ENCODE measurements at regions not wholly inside any gene's neighbourhood (a gene's known extent, or its start where the extent isn't known, plus 50 kb on each side); places are given as distances from the start of the nearest gene placed in this dataset.

DNA sequence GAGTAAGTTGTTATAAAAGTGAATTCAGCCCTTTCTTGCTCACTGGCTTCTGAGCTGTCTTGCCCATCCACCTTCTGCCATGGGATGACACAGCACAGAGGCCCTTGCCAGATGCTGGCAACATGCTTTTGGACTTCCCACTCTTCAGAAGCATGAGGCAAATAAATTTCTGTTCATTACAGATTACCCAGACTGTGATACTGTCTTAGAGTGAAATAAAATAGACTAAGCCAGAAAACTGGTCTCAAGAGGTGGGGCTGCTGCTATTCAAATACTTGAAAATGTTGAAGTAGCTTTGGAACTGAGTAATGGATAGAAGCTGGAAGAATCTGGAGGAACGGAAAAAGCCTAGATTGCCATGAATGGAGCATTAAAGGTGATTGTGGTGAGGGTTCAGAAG, 170.4 kb downstream of the ZMAT3 start:
- no peak for TF ChIP-seq POLR2AphosphoS5 (IDR thresholded peaks at IDR 0.05)
- TF ChIP-seq, protein P1, sequence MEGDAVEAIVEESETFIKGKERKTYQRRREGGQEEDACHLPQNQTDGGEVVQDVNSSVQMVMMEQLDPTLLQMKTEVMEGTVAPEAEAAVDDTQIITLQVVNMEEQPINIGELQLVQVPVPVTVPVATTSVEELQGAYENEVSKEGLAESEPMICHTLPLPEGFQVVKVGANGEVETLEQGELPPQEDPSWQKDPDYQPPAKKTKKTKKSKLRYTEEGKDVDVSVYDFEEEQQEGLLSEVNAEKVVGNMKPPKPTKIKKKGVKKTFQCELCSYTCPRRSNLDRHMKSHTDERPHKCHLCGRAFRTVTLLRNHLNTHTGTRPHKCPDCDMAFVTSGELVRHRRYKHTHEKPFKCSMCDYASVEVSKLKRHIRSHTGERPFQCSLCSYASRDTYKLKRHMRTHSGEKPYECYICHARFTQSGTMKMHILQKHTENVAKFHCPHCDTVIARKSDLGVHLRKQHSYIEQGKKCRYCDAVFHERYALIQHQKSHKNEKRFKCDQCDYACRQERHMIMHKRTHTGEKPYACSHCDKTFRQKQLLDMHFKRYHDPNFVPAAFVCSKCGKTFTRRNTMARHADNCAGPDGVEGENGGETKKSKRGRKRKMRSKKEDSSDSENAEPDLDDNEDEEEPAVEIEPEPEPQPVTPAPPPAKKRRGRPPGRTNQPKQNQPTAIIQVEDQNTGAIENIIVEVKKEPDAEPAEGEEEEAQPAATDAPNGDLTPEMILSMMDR (IDR thresholded peaks at IDR 0.05) = no peak
